ENCODE measurements at regions not wholly inside any gene's neighbourhood (a gene's known extent, or its start where the extent isn't known, plus 50 kb on each side); places are given as distances from the start of the nearest gene placed in this dataset.
A peak's percentile ranks its signal among the peaks of the same experiment; 100 is the strongest.

DNA sequence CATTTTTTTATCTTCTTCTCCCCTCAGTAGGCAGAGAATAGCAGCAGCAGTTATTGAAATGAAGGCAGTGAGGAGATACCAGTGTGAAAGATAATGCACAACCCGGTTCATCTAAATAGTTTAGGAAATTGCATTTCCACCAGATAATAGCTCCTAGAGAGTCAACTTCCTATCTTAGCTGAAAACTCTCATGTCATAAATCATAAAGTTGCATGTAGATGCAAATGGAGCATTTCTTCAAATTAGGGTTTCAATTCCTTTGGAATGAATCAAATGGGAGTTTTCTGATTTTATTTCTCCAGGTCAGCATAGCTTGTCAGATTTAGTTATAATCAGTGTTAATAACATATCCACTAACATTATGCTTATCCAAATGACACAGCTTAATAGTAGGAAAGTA is 335.3 kb downstream of the CNTNAP4 start:
- no peak for DNase-seq

DNA sequence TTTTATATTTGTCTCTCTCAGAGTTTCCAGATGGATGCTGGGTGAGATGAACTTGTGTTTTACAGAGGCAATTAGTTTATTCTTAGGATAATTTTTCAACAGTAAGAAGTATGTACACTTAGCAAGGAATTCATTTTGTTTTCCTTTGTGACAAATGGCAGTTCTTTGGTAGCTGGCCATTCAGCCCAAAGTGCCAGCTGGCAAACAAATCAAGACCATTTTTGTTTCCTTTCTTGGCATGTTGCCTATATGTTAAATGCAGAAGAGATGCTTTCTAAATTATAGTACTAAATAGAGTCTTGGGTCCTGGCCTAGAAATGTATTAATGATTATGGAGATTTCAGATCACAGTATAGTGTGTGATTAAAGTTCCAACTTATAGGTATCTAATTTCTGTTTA is 337.1 kb downstream of the CNTNAP4 start:
- peak in 10 of 51 donors; percentile 1 to 36 (median 10) for DNase-seq

DNA sequence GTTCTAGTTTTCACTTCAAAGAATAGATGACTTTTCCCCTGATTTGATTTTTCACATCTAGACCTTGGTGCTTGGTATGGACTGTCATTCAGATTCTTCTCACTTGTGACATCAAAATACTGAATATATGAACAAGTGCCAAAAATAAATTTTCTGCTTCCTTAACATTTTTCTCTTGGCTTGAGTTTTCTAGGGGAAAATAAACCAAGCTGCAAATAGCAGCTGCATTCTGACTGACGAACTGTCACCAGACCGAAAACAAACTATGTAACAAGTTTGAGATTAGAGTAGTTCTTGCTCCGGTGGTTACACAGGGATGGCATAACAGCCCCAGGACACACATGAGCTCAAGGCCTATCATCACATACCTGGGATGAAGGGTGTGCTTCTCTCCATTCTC is 345.7 kb downstream of the CNTNAP4 start:
- no peak for DNase-seq

DNA sequence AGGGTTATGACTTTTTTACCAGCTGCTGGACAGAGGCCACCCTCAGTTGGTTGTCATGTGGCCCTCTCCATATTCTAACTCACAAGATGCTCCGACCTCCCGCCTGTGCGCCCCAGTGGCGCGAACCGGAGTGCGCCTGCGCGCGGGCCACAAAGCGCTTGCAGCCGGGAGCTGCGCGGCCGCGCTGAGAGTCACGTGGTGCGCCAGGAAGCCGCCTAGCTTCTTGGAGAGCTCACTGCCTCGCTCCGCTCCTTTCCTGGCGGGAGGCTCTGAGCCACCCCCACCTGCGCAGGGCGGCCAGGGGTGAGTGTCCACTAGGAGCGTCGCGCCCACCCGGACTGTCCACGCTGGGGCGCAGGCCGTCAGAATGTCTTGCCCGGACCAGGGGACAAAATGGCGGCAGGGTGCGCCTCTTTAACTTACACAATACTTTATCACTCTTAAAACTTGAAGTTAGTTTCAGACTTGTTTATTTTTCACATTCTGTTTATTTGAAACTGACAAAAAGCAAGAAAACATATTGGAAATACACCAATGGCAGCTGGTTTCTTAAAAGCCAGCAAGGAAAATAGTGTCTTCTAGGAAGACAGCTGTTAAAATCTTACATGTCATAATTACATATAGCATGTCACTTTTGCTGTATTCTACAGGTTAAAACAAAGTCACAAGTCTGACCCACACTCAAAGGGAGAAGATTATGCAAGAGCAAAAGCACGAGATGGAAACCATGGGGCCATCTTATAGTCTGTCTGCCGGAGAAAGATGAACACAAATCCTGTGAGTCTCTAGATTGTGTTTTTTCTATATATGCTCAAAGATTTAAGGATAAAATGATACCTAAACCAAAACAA is 357.9 kb downstream of the CNTNAP4 start:
- DNase-seq, result no peak

DNA sequence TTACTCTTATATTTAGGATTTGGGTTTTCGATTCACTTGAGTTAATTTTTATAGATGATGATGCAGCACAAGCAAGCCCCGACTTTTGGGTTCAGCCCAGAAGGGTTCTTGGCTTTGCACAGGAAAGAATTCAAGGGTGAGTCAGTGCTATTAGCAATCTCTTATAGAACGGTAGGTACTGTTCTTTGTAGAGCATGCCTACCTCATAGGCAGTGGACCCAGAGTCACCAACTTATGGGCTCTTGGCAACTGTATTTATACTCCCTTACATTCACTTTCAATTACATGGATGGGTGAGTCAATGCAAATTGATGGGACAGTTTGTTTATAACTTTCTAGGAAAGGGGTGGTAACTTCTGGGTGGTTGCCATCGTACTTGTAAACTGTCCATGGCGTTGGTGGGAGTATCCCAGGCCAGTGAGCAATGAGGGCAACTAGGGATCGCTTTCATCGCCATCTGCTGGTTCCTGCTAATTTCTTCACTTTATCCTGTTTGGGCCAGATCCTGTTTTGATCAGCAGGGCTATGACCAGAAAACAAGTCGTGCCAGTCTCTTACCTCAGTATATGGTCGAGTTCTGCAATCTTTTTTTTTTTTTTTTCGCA is 362.6 kb downstream of the CNTNAP4 start:
- DNase-seq, result peak in 1 of 51 donors; percentile 2

DNA sequence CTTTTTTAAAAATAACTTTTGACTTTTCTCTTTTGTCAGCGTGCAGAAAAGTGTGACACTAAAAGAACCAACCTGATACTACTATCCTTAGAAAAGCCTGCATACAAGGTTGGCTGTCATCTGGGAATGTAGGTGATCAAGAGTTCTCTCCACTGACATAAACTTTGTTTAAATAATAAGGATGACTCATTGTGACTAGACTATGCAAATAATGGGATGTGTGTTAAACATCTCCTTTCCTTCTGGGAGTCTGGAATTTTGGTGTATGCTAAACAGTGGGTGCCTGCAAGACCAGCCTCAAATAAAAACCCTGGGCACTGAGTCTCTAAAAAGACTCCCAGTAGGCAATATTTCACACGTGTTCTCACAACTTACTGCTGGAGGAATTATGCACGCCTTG is 373.4 kb downstream of the CNTNAP4 start:
- no peak for DNase-seq

DNA sequence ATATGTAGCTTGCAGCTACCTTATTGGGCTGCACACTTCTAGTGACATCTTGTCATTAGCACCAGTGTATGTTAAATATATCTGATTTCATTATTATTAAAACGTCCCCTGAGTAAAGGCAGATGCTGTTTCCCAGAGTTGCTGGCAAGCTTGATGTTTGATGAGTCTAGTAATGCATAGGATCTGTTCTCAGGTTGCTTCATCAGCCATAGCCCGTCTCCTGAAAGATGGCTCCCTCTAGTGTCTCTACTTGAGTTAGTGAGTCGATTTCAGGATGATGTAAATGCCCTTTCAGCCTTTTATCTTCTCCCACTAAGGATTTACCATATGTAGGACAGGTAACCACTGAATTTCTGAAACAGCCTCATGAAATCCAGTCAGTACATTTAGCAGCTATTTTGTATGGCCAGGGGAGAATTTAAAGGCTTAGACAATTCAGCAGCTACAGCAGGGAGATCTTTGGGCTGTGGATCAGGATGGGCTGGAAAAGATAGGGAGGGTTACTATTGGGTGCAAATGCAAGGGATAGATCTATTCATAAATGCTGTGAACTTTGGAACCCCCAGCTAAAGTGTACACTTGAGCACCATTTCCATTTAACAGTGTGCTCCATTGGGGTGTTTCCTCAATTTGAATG is 376.3 kb downstream of the CNTNAP4 start:
- DNase-seq, result peak in 12 of 51 donors; percentile 10 to 65 (median 25)

DNA sequence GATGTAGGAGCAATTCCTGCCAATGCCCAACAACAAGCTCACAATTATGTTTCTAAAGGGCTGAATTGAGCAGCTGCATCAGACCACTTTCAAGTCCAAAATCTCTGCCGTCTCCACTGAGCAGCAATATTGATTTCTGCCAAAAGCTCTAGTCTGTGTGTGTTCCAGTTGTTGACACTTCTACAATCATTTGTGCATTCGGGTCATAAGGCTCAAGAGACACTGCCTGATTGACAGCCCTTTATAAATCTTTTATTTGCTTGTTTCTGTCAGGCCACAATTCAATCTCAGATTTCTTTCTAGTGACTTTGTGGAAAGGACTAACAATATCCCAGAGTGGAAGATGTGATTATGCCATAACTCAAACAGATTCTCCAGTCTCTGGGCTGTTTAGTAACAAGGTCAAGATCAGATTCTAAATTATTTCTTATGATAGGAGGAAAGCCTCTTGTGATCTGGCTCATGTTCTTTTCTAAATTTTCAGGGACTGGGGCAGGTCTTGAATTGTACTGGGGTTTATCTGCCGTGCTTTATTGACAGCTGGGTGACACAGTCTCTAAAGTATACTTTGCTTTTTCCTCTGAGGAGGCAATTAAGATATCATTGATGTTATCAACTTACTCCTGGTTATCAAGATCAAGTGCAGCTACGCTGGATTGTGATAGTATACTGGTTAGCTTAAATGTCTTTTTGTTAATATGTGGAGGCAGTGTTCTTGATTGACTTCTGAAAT is 377.1 kb downstream of the CNTNAP4 start:
- no peak for DNase-seq

DNA sequence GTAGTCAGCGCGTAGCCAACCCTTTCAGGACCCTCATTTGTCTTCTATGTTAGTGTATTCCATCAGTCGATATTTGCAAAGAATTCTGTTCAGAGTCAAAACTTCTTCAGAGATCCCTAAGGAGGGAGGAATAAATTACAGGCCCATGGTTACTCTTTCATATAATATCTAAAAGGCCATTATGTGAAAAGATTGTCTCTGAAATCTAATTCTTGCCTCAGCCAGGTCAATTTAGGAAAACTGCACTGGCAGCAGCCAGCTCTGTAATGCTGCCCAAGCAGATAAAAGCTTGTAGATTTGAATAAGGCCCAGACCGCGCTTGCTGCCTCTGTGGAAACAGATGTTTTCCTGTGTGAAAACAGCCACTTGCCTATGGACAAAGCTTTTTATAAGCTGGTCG is 379.8 kb downstream of the CNTNAP4 start:
- DNase-seq, result no peak

DNA sequence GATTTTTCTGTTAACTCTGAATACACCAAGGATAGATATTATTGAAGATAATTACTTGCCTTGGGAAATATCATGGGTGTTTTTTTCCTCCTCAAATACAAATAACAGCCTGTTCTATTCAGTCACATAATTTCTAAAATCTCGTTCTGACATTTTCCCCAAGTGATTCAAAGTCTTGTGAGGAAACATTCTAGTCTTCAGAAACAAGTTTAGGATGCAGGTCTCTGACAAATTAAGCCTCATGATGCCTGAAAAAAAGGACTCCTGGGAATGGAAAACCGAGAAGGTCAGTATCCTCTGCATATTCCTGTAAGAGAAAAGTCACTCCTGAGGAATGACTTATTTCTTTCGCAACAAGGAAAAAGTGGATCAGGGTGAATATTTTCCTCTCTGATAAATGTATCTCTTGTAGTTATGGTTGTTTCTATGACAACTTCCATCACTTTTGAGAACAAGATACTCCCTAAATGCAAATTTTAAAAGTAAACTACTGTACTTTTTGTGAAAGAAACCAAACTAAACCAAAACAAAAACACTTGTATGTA is 384.6 kb downstream of the CNTNAP4 start:
- DNase-seq, result no peak

DNA sequence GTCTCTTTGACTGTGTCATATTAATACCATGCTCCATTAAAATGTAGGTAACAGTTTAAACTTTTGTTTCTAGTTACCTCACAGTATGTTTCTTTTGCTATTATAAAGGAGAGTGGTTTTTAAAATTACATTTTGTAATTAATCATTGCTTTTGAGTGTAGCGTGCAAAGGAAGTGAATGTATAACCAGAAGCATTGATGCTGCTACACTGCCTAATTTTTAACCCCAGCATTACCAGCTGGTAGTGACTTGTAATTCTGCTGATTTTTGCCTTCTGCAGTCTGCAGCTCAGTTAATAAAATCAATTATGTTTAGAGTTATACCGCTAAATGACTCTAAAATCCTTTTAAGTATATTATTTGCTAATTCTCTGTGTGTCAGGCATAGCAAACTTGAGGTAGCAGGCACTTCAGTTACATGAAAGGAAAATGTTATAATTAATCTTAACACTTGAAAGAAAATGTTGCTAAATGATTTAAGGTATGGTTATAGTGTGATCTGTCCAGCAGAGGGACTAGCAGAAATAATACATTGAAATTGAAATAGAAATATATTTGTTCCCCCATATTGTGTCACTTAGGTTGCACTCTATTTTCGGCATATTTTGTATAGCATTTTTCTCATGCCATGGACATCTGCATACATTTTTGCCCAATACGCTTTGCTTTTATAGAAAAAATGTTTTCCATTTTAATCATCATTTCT is 388.5 kb downstream of the CNTNAP4 start:
- DNase-seq, result no peak

DNA sequence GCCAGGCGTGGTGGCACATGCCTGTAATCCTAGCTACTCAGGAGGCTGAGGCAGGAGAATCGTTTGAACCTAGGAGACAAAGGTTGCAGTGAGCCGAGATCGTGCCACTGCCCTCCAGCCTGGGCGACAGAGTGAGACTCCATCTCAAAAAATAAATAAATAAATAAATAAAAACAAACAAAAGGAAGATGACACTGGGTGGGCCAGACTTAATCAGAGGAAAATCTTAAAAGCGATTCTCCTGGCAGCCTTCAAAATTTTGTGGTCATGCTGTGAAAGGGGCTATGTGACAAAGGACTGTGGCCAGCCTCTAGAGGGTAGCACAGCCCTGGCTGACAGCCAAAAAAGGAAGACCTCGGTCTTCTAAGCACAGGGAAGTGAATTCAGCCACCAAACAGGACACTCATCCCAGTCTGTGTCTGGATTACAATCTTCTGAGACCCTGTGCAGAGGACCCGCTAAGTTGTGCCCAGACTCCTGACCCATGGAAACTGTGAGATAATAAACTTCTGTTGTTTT is 391.1 kb downstream of the CNTNAP4 start:
- DNase-seq, result no peak

DNA sequence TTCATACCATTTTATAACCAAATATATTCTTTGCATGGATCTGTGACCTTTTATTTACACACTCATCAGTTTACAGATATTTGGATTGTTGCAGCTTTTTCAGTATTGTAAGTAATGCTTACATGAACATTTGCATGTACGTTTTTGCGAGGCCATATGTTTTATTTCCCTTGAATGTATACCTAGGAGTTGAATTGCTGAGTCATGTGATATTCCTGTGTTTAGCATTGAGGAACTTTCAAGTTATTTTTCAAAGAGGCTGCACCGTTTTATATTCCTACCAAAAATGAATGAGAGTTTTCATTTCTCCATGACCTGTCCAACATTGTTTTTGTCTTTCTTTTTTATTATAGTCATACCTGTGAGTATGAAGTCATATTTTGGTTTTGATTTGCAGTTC is 392.1 kb downstream of the CNTNAP4 start:
- DNase-seq, result no peak

DNA sequence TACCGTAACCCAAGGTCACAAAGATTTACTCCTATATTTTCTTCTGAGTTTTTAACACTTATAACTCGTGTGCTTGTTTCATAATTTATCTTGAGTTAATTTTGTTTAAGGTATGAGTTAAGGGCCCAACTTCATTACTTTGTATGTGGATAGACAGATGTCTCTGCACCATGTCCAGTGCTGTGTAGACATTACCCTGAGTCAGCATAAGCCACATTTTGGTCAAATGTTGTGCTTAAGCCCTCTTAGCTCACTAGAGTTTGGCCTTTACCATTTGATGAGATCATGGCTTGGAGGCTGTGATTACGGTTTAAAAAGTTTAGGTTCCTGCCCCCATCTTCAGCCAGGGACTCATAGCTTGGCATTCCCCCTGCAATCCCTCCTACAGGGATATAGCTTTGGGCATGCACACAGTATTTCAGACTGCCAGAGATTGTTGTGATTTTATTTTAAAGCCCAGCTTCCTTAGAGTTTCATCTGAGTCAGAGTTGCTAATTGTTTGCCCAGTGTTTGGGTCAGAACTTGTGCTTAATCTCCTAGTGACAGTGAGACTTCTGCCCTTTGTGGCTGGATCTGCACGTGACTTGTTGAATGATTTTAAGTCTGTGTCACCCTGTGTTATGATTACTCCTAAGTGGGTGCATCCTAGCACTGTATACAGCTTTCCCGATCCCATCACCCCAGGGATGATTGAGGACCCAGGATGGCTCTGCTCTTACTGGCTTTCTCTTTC is 393.1 kb downstream of the CNTNAP4 start:
- DNase-seq, result no peak

DNA sequence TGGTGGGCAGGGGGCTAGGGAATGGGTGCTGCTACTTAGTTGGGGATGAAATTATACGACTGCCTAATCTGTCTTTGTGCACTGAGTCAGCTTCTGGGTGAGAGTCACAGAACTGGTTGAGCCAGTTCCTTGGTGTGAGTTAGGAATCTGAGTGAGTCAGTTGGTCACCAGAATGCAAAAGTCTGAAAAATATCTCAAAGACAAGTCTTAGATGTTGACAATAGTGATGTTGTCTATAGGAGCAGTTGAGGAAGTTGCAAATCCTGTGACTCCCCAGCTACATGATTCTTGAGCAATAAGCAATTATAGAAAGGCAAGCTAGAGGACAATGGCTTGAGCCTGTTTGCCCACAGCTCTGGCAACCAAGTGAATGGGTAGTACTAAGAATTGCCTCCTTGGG is 399.2 kb downstream of the CNTNAP4 start:
- DNase-seq, result no peak

DNA sequence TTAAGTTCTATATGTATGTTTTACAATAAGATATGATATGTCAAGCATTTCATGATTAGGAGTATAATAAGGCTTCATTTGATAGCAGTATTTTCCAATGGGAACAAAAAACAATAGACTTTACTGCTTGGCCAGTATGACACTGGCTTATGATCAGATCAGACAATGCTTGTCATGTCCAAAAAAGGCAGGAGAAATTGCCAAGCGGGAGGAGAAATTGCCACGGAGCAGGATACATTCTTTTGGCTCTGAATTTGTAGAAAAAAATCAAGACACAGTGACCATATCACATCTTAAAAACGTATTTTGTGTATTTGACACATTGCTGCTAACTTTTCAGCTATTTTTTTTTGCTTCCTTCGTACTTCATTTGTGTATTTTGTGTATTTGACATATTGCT is 404.1 kb downstream of the CNTNAP4 start:
- DNase-seq, result no peak

DNA sequence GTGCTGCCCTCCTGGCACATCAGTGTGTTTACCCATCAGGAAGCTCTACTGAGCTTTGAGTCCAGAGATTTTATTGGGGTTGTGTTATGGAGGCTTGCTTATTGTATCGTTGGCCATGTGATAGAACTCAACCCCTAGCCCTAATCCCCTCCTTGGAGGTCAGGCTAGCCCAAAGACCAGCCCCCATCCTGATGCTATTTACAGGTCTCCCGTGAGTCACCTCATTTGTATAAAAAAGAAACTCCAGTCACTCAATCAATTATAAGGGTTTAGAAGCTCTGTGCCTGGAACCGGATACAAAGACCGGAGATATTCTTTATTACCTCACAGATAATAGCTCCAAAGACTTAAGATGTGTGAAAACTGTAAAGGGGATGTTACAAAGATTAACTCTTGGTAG is 405.9 kb downstream of the CNTNAP4 start:
- DNase-seq, result no peak

DNA sequence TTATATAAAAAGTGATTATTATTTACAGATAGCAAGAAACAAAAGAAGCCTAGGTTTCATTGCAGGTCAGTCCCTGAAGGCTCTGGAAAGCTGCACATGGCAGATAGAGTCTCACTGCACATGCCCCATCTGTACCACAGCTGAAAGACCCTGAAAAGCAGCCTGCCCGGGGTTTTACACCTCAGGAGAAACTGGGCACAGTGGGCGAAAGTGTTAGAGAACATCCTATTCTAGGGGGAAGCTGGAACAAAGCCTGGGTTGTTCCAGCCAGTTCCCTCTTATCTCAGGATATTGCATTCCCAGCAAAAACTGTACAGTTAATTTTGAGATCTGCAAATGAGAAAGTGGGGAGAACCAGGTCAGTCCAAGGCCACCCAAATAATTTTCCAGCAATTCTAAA is 419.7 kb downstream of the CNTNAP4 start:
- peak in 1 of 51 donors; percentile 1 for DNase-seq

DNA sequence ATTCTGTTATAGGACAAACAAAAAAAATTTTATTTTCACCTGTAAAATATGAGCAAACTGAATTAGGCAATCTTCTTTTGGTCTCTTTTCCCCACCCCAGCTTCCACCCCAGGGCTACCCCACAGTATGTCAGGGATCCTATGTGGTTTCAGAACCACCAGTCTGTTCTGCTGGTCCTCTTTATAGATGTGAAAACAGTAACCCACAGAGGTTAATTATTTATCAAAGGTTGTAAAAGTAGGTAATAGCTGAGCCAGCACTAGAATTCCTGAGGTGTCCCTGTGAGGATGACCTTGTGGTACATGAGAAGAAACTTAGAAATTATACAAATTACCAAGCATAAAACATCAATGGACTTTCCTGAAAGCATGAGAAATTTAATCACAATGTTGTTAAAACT is 428.7 kb downstream of the CNTNAP4 start:
- DNase-seq, result no peak

DNA sequence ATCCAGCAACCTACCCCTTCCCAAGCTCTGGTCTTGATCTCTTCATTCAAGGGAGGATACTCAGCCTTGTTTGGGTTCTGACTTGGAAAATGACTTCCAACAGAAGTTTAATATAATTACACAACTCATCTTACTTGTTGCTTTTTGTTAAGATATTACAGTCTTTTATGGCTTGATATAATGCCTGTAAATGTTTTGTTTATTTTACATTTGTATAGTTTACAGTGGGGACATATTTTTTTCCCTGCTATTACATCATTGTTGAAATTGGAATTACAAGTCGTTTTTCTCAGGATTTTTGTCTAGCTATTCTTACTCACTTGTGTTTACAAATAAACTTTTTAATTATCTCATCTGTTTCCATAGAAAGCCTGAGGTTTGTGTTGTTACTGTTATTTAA is 436.0 kb downstream of the CNTNAP4 start:
- no peak for DNase-seq

Data from hypothalamus (tissue), 51 donors.